ENCODE measurements at regions not wholly inside any gene's neighbourhood (a gene's known extent, or its start where the extent isn't known, plus 50 kb on each side); places are given as distances from the start of the nearest gene placed in this dataset.

DNA sequence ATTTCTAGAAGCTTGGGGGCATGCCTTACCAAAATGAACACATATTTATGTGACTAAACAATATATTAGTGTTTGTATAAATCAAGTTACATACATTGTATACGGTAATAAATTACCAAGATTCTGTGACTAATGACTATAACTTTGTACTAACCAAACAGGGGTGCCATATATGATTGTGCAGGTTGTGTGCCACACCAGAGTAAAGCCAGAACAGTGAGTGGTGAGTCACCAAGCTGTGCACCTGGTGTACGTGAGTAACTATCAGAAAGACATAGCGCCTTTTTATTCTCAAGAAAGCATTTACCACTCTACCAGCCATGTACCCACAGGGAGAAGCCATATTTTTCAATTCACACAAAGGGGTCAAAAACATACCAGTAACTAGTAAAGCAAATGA lies 453.2 kb upstream of the PIK3C3 start:
- H3K27ac ChIP-seq, result no peak overlapping the region
- in situ Hi-C loops (cut with MboI; ENCODE audit: low pct_ligation_motif_present in 1 of 4, low pct_unique_long_range_greater_than_20kb in 1 of 4, low sequenced_read_pairs in 3 of 4), result no loop called here
- H3K9me3 ChIP-seq, result no peaks in the 10 kb centered on the region
- no peaks in the 10 kb centered on the region for H3K27me3 ChIP-seq
- no peaks in the 10 kb centered on the region for H3K4me1 ChIP-seq
- TF ChIP-seq EP300 (IDR thresholded peaks at IDR 0.05; ENCODE audit: low read depth) (no peak), POLR2A (IDR thresholded peaks at IDR 0.05) (no peak), POLR2AphosphoS5 (IDR thresholded peaks at IDR 0.05) (no peak)
- TF ChIP-seq, protein P1, sequence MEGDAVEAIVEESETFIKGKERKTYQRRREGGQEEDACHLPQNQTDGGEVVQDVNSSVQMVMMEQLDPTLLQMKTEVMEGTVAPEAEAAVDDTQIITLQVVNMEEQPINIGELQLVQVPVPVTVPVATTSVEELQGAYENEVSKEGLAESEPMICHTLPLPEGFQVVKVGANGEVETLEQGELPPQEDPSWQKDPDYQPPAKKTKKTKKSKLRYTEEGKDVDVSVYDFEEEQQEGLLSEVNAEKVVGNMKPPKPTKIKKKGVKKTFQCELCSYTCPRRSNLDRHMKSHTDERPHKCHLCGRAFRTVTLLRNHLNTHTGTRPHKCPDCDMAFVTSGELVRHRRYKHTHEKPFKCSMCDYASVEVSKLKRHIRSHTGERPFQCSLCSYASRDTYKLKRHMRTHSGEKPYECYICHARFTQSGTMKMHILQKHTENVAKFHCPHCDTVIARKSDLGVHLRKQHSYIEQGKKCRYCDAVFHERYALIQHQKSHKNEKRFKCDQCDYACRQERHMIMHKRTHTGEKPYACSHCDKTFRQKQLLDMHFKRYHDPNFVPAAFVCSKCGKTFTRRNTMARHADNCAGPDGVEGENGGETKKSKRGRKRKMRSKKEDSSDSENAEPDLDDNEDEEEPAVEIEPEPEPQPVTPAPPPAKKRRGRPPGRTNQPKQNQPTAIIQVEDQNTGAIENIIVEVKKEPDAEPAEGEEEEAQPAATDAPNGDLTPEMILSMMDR (IDR thresholded peaks at IDR 0.05), result no peak
- intact Hi-C loops (cut with DNase I; ENCODE audit: low total_unique reads), result no loop called here
- WGBS, 2 donors (ENCODE audit: low coverage in 1 of 2), result 50 to 86% methylated on average over 1 to 3 of the region's 3 CpGs
- no peak overlapping the region for H3K4me3 ChIP-seq
- no peak for DNase-seq
- no peaks in the 10 kb centered on the region for H3K36me3 ChIP-seq

DNA sequence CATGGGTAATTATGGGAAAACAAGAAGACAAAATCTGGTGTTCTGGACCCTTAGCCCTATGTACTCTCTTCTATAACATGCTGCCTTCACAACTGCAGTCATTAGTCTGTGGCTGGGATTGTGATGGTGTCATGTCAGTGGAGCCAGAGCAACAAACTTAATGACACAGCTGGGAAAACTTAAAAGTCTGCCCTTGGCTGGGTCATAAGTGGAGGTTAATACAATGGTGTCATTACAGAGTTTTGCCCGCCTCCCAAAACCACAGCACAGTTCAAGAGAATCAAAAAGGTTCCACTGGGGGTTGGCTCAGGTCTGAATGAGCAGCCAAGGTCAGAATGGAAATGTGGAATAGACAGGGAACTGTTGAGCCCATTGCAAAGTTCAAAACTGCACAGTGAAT lies 455.7 kb upstream of the PIK3C3 start:
- Histone ChIP-seq H3K4me1 (no peaks in the 10 kb centered on the region), H3K4me3 (no peak overlapping the region), H3K36me3 (no peaks in the 10 kb centered on the region), H3K9me3 (no peaks in the 10 kb centered on the region), H3K27ac (no peak overlapping the region), H3K27me3 (no peaks in the 10 kb centered on the region)
- intact Hi-C loops (cut with DNase I; ENCODE audit: low total_unique reads) (no loop called here), in situ Hi-C loops (cut with MboI; ENCODE audit: low pct_ligation_motif_present in 1 of 4, low pct_unique_long_range_greater_than_20kb in 1 of 4, low sequenced_read_pairs in 3 of 4) (no loop called here)
- 81% methylated on average over 1 of the region's 1 CpG; no CpG with 5 or more reads in 1 of the 2 donors for WGBS, 2 donors (ENCODE audit: low coverage in 1 of 2)
- TF ChIP-seq POLR2AphosphoS5 (IDR thresholded peaks at IDR 0.05), result no peak
- TF ChIP-seq, protein P1 (IDR thresholded peaks at IDR 0.05), result no peak
- no peak for TF ChIP-seq EP300 (IDR thresholded peaks at IDR 0.05; ENCODE audit: low read depth)
- TF ChIP-seq POLR2A (IDR thresholded peaks at IDR 0.05), result no peak
- no peak for DNase-seq

DNA sequence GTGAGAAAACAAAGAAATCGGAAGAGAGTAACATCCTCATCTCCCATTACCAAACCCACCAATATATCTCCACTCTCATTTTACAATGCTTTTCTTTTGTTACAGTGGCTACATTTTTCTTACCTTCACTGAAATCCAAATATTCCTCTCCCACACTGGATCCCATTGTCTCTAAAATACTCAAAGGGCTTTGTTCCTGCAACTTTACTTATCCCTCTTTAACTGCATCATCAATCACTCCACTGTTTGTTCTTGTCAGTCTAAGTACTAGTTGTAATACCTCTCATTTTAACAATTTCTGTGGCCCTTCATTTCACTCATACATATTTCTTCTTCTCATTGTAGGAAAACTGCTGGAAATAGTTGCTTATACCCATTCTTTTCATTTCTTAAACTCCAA lies 464.2 kb upstream of the PIK3C3 start:
- no peaks in the 10 kb centered on the region for H3K9me3 ChIP-seq
- in situ Hi-C loops (cut with MboI; ENCODE audit: low pct_ligation_motif_present in 1 of 4, low pct_unique_long_range_greater_than_20kb in 1 of 4, low sequenced_read_pairs in 3 of 4) (no loop called here), intact Hi-C loops (cut with DNase I; ENCODE audit: low total_unique reads) (no loop called here)
- no peaks in the 10 kb centered on the region for H3K4me1 ChIP-seq
- no peak overlapping the region for H3K27ac ChIP-seq
- TF ChIP-seq, protein P1 (IDR thresholded peaks at IDR 0.05), result no peak
- no peak for TF ChIP-seq POLR2AphosphoS5 (IDR thresholded peaks at IDR 0.05)
- no peak for TF ChIP-seq EP300 (IDR thresholded peaks at IDR 0.05; ENCODE audit: low read depth)
- TF ChIP-seq POLR2A (IDR thresholded peaks at IDR 0.05), result no peak
- no peaks in the 10 kb centered on the region for H3K36me3 ChIP-seq
- H3K4me3 ChIP-seq, result no peak overlapping the region
- WGBS, 2 donors (ENCODE audit: low coverage in 1 of 2), result 89 to 92% methylated on average over 1 of the region's 1 CpG
- no peak for DNase-seq
- H3K27me3 ChIP-seq, result no peaks in the 10 kb centered on the region

DNA sequence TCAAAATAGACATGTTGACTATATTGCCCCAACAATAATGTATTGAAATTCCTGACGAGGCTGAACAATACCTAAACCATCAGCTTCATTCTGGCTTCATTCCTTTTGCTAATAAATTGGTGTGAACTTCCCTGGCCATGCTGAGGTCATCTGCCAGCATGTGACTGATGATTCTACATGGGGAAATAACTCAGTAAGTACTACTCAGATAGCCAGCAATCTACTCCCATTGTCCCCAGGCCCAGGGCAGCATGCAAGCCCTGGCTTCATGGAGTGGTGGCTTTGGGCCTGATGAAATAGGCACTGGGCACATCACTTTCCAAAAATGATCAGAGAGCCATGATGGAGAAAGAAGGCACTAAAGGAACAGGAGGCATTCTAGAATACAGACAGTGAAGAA lies 468.5 kb upstream of the PIK3C3 start:
- no peak overlapping the region for H3K27ac ChIP-seq
- H3K27me3 ChIP-seq, result no peaks in the 10 kb centered on the region
- TF ChIP-seq POLR2A (IDR thresholded peaks at IDR 0.05) (no peak), EP300 (IDR thresholded peaks at IDR 0.05; ENCODE audit: low read depth) (no peak), POLR2AphosphoS5 (IDR thresholded peaks at IDR 0.05) (no peak)
- TF ChIP-seq, protein P1 (IDR thresholded peaks at IDR 0.05), result no peak
- H3K36me3 ChIP-seq, result no peaks in the 10 kb centered on the region
- no peak for DNase-seq
- in situ Hi-C loops (cut with MboI; ENCODE audit: low pct_ligation_motif_present in 1 of 4, low pct_unique_long_range_greater_than_20kb in 1 of 4, low sequenced_read_pairs in 3 of 4) (no loop called here), intact Hi-C loops (cut with DNase I; ENCODE audit: low total_unique reads) (no loop called here)
- WGBS, 2 donors (ENCODE audit: low coverage in 1 of 2), result 36 to 38% methylated on average over 1 of the region's 1 CpG
- no peaks in the 10 kb centered on the region for H3K4me1 ChIP-seq
- H3K9me3 ChIP-seq, result no peaks in the 10 kb centered on the region
- H3K4me3 ChIP-seq, result no peak overlapping the region
